LNCaP clone FGC (cell line): ENCODE measurements at regions not wholly inside any gene's neighbourhood (a gene's known extent, or its start where the extent isn't known, plus 50 kb on each side); places are given as distances from the start of the nearest gene placed in this dataset.

ENCODE experiments used
- DNase-seq: peaks from one replicate; pipeline ENCODE4 v3.0.0-alpha.2; 2011; ENCODE audit warnings: low read depth
- H3K4me3 ChIP-seq: 2 replicates; pipeline ENCODE4 v1.5.1; 2011; ENCODE audit warnings: mild to moderate bottlenecking, low read depth, low read length, control low read depth
- TF ChIP-seq, protein P1 (sequence below): IDR thresholded peaks from 2 replicates; pipeline ENCODE4 v1.5.1; 2012; ENCODE audit warnings: mild to moderate bottlenecking; ENCODE audit not compliant: control insufficient read depth, insufficient read depth; ENCODE audit errors: extremely low read depth

DNA sequence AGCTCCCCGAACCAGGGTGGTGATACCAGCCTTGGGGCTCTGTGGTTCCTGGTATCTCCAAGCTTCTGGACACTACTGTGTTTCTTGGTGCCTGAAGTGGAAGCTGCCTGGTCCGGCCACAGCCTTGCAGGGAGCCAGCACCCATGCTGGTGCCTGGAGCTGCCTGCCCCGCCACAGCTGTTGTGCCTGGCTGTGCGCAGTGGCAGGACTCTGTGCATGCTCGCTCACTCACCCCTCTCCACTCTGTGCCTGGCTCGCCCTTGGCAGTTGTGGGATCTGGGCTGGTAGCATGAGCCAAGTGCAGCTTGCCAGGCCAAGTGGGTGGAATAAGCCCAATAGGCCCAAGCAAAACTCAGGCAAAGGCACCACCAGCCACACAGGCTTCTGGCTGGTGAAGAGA lies 1225.3 kb downstream of the SLITRK5 start:
- TF ChIP-seq, protein P1, sequence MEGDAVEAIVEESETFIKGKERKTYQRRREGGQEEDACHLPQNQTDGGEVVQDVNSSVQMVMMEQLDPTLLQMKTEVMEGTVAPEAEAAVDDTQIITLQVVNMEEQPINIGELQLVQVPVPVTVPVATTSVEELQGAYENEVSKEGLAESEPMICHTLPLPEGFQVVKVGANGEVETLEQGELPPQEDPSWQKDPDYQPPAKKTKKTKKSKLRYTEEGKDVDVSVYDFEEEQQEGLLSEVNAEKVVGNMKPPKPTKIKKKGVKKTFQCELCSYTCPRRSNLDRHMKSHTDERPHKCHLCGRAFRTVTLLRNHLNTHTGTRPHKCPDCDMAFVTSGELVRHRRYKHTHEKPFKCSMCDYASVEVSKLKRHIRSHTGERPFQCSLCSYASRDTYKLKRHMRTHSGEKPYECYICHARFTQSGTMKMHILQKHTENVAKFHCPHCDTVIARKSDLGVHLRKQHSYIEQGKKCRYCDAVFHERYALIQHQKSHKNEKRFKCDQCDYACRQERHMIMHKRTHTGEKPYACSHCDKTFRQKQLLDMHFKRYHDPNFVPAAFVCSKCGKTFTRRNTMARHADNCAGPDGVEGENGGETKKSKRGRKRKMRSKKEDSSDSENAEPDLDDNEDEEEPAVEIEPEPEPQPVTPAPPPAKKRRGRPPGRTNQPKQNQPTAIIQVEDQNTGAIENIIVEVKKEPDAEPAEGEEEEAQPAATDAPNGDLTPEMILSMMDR, result no peak
- no peak overlapping the region for H3K4me3 ChIP-seq
- DNase-seq, result no peak

DNA sequence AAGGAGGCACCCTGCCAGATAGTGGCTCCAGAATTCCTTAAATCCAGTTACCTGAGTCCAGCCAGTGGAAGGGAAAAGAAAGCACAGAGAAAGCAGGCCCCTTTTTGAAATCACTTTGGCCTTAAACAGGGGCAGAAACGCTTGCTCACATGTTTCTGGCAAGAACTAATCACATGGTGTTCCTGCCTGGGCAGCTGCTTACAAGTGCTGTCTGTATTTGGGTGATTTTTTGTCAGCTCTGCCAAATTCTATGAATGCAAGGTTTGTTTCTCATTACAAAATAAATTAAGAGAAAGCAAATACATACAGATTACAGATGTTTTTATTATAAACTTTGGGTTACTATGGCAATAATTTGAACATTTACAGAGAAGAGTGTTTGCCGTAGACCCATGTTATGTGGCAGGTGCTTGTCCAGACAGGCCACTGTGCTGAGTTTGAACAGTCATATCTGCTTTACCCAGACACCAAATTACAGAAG lies 1237.8 kb downstream of the SLITRK5 start:
- DNase-seq, result no peak
- TF ChIP-seq, protein P1, result no peak
- no peak overlapping the region for H3K4me3 ChIP-seq

DNA sequence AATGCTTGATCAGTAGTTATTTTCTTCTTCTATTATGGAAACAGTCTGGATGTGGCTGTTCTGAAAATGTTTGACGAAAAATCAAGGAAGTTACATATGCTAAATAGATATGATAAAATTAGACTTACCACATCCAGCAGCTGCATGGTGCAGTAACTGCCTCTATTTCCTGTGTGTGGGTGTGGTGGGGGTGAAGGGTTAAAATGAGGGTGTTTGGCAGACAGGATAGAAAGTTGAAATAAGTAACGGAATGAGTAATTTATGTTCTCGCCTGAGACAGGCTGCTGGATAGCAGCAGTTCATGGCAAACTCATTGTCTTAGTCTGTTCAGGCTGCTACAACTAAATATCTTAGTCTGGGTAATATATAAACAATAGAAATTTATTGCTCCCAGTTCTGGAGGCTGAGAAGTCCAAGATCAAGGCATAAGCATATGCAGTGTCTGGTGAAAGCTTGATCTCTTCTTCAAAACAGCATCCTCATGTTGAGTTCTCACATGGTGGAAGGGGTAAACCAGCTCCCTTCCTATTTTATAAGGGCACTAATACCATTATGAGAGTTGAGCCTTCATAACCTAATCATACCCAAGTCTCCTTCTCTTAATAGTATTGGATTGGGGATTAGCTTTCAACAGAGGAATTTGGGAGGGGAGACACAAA lies 1248.9 kb downstream of the SLITRK5 start:
- DNase-seq, result no peak
- H3K4me3 ChIP-seq, result no peak overlapping the region
- TF ChIP-seq, protein P1, result no peak

DNA sequence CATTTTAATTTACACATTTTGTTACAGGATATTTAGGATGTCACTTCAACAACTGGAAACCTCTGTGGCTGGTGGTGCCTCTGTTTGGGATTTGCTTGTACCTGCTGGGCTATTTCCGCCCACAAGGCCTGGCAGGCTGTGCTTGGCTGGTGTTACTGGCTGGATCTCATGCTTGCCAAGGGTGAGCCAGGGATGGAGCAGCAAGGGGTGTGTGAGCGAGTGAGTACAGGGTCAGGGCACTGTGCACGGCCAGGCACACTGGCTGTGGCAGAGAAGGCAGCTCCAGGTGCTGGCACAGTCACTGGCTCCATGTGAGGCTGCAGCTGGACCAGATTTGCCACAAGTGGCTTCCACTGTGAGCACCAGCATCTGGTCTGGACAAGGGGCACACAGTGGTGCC lies 1254.8 kb downstream of the SLITRK5 start:
- H3K4me3 ChIP-seq, result no peak overlapping the region
- TF ChIP-seq, protein P1, result no peak
- no peak for DNase-seq

DNA sequence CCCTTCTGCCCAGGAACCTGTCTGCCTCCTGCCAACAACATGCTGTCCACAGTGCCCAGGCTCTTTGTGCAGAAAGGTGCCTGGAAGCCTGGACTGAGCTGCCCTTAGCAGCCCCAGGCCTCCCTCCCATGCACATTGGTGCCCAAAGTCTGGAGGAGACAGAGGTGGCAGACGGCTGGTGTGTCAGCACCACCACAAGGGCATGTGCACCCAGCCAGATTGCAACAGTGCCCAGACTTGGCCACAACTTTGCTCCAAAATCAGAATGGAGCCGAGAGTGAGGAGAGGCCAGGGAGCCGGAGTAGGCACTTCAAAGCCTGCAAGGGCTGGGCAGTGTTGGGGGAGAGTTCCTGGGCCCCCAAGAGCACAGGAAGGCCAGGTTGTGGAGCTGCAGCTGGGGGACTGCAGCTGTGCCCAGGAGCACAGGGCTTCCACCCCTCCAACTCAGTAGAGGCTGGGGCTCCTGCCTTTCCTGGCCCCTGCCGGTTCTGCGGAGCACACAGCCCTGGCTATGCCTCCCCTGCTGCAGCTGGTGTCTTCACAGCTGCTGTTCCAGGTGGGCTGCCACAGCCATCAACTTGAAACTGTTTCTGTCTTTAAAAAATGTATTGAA lies 1255.8 kb downstream of the SLITRK5 start:
- no peak overlapping the region for H3K4me3 ChIP-seq
- TF ChIP-seq, protein P1, result no peak
- no peak for DNase-seq

DNA sequence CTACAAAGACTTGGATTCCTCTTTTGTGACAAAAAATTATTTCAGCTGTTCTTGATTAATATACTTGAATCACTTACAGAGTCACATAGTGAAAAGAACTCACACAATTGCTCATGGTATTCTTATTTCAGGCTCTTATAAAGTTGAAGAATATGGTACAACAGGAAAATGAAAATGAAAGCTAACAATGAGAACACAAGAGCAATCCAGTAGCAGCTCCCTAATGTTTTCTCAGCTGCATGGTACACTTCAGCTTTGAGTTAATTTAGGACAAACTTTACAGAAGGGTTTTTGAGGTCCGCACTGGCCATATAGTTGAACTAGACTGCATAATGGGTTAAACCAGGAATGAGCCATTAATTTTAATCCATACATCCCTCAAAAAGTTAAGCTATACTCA lies 1261.8 kb downstream of the SLITRK5 start:
- no peak overlapping the region for H3K4me3 ChIP-seq
- no peak for DNase-seq
- TF ChIP-seq, protein P1, result no peak
